HG02852 (cell line): ENCODE measurements at regions not wholly inside any gene's neighbourhood (a gene's known extent, or its start where the extent isn't known, plus 50 kb on each side); places are given as distances from the start of the nearest gene placed in this dataset.

Experiments used
- ATAC-seq: cut with Tn5 transposase; IDR thresholded peaks from one replicate; pipeline ENCODE4 v1.9.1; 2021; ENCODE audit warnings: mild to moderate bottlenecking, moderate library complexity; ENCODE audit not compliant: unreplicated experiment

GRCh38 chr10:76735866-76736265 is 901.7 kb downstream of the KCNMA1 start:
- ATAC-seq, result no peak

GRCh38 chr10:76733441-76733936 is 904.1 kb downstream of the KCNMA1 start:
- no peak for ATAC-seq

GRCh38 chr10:76732306-76732705 is 905.3 kb downstream of the KCNMA1 start:
- ATAC-seq, result no peak

GRCh38 chr10:76729841-76730487 is 907.6 kb downstream of the KCNMA1 start:
- ATAC-seq, result no peak

GRCh38 chr10:76729346-76729745 is 908.3 kb downstream of the KCNMA1 start:
- ATAC-seq, result no peak

GRCh38 chr10:76727038-76727437 is 910.6 kb downstream of the KCNMA1 start:
- no peak for ATAC-seq

GRCh38 chr10:76723844-76724243 is 913.8 kb downstream of the KCNMA1 start:
- ATAC-seq, result no peak

GRCh38 chr10:76721891-76722505 is 915.6 kb downstream of the KCNMA1 start:
- no peak for ATAC-seq

- ATAC-seq, result no peak
Measured at GRCh38 chr10:76719006-76719405, 918.6 kb downstream of the KCNMA1 start.

GRCh38 chr10:76717141-76717540 is 920.5 kb downstream of the KCNMA1 start:
- no peak for ATAC-seq

- no peak for ATAC-seq
Measured at GRCh38 chr10:76711222-76711997, 926.2 kb downstream of the KCNMA1 start.

GRCh38 chr10:76700241-76700640 is 937.4 kb downstream of the KCNMA1 start:
- no peak for ATAC-seq

GRCh38 chr10:76697923-76698322 is 939.7 kb downstream of the KCNMA1 start:
- no peak for ATAC-seq

GRCh38 chr10:76695069-76695468 is 942.5 kb downstream of the KCNMA1 start:
- no peak for ATAC-seq

GRCh38 chr10:76686201-76686600 is 951.4 kb downstream of the KCNMA1 start:
- no peak for ATAC-seq

- no peak for ATAC-seq
Measured at GRCh38 chr10:76684968-76685367, 952.6 kb downstream of the KCNMA1 start.

GRCh38 chr10:76681153-76681552 is 956.5 kb downstream of the KCNMA1 start:
- no peak for ATAC-seq

GRCh38 chr10:76679030-76679429 is 958.6 kb downstream of the KCNMA1 start:
- no peak for ATAC-seq

GRCh38 chr10:76675951-76676587 is 961.5 kb downstream of the KCNMA1 start:
- no peak for ATAC-seq

GRCh38 chr10:76675561-76675950 is 962.1 kb downstream of the KCNMA1 start:
- ATAC-seq, result no peak
